Occipital lobe (tissue), 1 donor: ENCODE measurements at regions not wholly inside any gene's neighbourhood (a gene's known extent, or its start where the extent isn't known, plus 50 kb on each side); places are given as distances from the start of the nearest gene placed in this dataset.
A peak's percentile ranks its signal among the peaks of the same experiment; 100 is the strongest.

Source experiments
- DNase-seq: peaks from one replicate; lab custom pipeline; 2025; lab: John Stamatoyannopoulos, UW

- no peak for DNase-seq
Observed at GRCh38 chr16:26281381-26282110, 589.8 kb downstream of the HS3ST4 start.

- no peak for DNase-seq
Observed at GRCh38 chr16:26295625-26296304, 604.0 kb downstream of the HS3ST4 start.

DNA sequence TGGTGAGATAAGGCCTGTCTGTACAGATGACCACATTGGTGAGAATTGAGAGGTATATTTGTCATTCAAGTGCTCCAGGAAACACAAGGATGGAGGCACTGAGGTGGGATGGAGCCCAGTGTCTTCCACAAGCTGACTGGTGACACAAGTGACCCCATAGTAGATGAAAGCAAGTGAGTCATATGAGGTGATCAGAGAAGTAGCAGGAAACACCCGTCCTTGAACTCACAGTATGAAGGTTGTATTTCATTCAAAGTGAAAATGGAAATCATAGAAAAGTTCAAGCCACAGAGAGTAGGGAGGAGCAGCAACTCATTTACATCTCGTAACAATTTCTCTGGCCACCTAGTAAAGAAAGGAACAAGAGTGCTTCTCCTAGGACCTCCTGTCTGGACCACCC lies 609.8 kb downstream of the HS3ST4 start:
- no peak for DNase-seq

DNA sequence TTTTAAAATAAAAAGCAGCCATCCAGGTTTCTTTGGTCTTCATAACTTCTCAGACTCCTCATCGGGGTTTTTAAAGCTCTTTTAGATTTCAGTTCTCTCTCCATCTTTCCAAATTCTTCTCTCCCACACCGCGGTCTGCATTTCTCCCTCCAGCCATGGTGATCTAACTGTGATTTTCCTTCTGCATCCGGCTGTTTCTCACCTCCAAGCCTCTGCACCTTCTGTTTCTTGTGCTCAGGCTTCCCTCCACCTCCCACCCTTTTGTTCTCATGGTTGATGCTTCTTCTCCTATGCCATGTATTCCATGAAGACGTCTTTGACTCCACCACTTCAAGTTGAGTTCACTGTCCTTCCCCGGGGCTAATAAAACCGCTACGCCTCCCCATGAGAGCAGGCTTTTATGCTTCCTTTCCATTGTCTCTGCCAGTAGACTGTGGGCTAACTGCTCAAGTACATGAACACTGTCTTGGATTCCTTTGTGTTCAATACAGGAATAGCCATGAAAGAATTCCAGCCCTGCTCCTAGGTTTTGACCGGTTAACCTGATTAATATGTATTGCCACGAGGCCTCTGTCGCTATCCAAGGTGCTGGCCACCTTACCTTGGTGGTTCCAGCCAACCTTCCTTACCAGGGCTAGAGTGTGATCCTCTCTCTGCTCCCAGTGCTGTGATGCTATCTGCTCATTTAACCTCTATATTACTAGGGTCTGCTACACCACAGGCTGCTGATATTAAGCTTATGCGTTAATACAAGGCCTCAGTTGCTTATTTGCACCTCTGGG lies 625.1 kb downstream of the HS3ST4 start:
- DNase-seq, result peak; percentile 9

DNA sequence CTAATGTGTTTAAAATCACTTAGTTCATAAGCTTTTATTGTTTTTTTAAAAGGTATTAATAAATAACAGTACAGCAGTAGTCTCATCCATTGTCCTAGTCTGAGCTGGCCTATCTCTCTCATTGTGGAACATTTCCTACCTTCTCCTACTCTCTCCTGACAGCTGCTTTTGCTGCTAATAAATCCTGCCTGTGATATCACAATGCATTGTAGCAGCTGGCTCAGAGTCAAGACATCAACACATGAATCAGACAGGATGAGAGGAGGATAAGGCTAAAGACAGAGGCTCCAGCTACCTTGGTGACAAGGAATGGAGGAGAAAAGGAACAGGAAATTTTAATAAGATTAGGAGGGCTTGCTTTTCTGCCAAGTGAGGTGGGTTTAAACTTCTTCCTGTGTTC lies 626.1 kb downstream of the HS3ST4 start:
- DNase-seq, result peak; percentile 8

- no peak for DNase-seq
Observed at GRCh38 chr16:26330654-26331053, 638.9 kb downstream of the HS3ST4 start.

GRCh38 chr16:26334218-26335111 lies 642.7 kb downstream of the HS3ST4 start:
- no peak for DNase-seq

GRCh38 chr16:26335236-26335853 lies 643.6 kb downstream of the HS3ST4 start:
- DNase-seq, result no peak

- DNase-seq, result no peak
Observed at GRCh38 chr16:26342621-26343020, 650.9 kb downstream of the HS3ST4 start.

GRCh38 chr16:26344240-26344776 lies 652.5 kb downstream of the HS3ST4 start:
- no peak for DNase-seq

DNA sequence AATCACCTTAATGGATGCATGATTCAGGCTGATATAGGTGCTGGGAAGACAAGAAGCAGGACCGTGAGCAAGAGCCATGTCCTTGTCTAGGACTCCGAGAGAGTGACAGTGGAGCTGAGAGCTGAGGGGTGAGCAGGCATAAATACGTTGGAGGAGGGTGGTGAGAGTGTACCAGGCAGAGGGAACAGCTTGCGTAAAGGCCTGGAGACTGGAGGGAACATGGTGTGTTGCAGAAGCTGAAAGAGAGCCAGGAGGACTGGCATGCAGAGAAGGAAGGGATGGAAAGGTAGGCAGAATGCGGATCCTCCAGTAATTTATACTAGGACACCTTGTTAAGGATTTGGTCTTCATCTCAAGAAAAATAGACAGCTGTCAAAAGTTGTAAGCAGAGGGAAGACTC lies 653.2 kb downstream of the HS3ST4 start:
- peak; percentile 21 for DNase-seq

DNA sequence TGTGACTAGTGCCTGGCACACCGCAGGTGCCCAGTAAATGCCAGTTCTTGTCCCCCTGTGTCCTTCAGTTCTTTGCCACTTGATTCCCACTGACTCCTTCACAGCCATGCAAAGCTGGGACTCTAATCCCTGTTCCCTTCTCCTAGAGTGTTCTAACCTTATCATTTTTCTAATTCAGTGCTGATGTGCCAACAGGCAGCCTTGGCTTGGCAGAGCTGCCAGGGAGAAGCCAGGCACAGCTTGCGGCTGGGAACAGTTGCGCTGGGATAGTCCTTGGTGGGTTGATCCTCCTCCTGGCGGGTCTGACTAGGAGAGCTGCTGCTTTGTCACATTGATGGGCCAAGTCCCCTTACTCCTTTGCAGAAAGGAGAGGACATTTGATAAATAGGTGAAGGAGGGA lies 654.2 kb downstream of the HS3ST4 start:
- no peak for DNase-seq

- DNase-seq, result no peak
Observed at GRCh38 chr16:26348095-26348494, 656.3 kb downstream of the HS3ST4 start.

- DNase-seq, result no peak
Observed at GRCh38 chr16:26360867-26361266, 669.1 kb downstream of the HS3ST4 start.

DNA sequence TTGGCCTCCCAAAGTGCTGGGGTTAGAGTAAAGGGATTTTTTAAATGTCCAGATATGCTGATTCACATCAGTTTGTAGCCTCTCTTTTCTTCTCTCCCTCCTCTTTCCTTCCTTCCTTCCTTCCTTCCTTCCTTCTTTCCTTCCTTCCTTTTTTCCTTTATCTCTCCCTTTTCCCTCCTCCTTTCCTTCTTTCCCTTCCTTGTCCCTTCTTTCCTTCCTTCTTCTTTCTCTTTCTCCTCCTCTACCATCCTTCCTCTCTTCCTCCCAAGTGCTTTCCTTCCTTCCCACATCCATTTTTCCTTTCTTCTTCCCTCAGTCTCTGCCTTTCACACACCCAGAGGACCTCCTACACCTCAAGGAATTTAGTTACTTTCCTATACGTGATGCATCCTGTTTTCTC lies 671.8 kb downstream of the HS3ST4 start:
- no peak for DNase-seq

GRCh38 chr16:26365161-26365940 lies 673.6 kb downstream of the HS3ST4 start:
- no peak for DNase-seq

- no peak for DNase-seq
Observed at GRCh38 chr16:26371349-26371869, 679.6 kb downstream of the HS3ST4 start.

DNA sequence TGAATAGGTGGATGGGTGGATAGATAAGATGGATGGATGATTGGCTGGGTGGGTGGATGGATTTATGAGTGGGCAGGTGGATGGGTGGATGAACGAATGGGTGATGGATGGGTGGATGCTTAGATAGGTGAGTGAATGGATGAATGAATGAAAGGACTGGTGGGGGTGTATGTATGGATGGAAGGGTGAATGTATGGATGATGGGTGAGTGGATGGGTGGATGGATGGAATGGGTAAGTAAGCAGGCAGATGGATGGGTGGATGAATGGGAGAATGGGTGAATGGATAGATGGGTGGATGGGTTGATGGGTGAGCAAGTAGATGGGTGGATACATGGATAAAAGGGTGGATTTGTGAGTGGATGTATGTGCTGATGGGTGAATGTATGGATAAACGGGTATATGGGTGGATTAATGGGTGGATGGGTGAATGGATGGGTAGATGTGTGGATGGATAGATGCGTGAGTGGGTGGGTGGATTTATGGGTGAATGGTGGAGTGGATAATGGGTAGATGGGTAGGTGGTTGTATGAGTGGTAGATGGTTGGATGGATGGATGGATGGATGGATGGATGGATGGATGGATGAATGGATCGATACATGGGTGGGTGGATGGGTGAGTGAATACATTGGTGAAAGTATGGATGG lies 682.6 kb downstream of the HS3ST4 start:
- no peak for DNase-seq

DNA sequence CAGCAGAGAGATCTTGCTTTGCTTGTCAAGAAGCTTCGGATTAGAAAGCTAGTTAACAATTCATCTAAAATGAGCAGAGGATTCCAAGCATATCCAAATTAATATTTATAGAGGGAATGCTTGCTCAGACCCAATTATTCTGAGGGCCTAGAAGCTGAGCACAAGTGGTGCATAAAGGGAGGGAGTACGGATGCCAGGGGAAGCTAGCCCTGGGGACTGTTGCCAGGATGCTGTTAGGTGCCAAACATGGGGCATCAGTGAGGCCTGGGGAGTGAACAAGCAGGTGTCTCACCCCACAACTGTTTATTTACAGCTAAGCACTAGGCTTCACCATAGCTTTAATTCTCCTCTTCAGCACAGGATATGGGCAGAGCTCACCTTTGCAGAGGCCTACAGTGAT lies 684.1 kb upstream of the C16orf82 start:
- DNase-seq, result no peak
